ENCODE measurements at regions not wholly inside any gene's neighbourhood (a gene's known extent, or its start where the extent isn't known, plus 50 kb on each side); places are given as distances from the start of the nearest gene placed in this dataset.

- Histone ChIP-seq H3K79me2 (ENCODE audit: control insufficient read depth, insufficient read depth, low read length) (no peaks in the 10 kb centered on the region), H3K27me3 (ENCODE audit: control insufficient read depth in 2 of 2, insufficient read depth in 2 of 2, low read length in 2 of 2) (no peaks in the 10 kb centered on the region), H3K27ac (ENCODE audit: insufficient read depth, low read depth, low read length) (no peak overlapping the region), H3K9ac (replicated peaks; ENCODE audit: extremely low read depth, insufficient read depth, low read length) (no peak overlapping the region), H4K20me1 (replicated peaks; ENCODE audit: control insufficient read depth, extremely low read depth, insufficient read depth, low read length) (no peaks in the 10 kb centered on the region), H3K4me3 (replicated peaks in 1 of 3; ENCODE audit: insufficient read depth in 1 of 3, low read depth in 1 of 3, low read length in 3 of 3) (no peak overlapping the region), H3K4me2 (ENCODE audit: insufficient read depth, low read length) (no peak overlapping the region), H2AFZ (ENCODE audit: low read depth, low read length) (no peak overlapping the region), H3K9me3 (replicated peaks; ENCODE audit: control insufficient read depth, insufficient read depth, low read length) (no peaks in the 10 kb centered on the region), H3K36me3 (ENCODE audit: control insufficient read depth in 2 of 2, extremely low read depth in 1 of 2, insufficient read depth in 2 of 2, low read length in 2 of 2) (no peaks in the 10 kb centered on the region), H3K4me1 (ENCODE audit: control insufficient read depth, extremely low read depth, insufficient read depth, low read length) (no peaks in the 10 kb centered on the region), H3K9me1 (replicated peaks; ENCODE audit: control insufficient read depth, extremely low read depth, insufficient read depth, low read length) (no peaks in the 10 kb centered on the region)
- ChIA-PET CTCF (interaction anchor here (0.7 kb wide), 1 partner anchor 13 kb away, joined by 3 read pairs; no protein-coding TSS in a partner anchor), POLR2A (no interaction called here)
- DNase-seq (ENCODE audit: low read depth, low spot score) = no peak
- no TSS peak for BruUV-seq (replicated peaks)
- intact Hi-C loops (cut with micrococcal nuclease) (no loop called here), dilution Hi-C loops (cut with MboI; ENCODE audit: extremely low pct_ligation_motif_present, low sequenced_read_pairs) (no loop called here)
- FAIRE-seq = no peak
- TF ChIP-seq, protein P1, sequence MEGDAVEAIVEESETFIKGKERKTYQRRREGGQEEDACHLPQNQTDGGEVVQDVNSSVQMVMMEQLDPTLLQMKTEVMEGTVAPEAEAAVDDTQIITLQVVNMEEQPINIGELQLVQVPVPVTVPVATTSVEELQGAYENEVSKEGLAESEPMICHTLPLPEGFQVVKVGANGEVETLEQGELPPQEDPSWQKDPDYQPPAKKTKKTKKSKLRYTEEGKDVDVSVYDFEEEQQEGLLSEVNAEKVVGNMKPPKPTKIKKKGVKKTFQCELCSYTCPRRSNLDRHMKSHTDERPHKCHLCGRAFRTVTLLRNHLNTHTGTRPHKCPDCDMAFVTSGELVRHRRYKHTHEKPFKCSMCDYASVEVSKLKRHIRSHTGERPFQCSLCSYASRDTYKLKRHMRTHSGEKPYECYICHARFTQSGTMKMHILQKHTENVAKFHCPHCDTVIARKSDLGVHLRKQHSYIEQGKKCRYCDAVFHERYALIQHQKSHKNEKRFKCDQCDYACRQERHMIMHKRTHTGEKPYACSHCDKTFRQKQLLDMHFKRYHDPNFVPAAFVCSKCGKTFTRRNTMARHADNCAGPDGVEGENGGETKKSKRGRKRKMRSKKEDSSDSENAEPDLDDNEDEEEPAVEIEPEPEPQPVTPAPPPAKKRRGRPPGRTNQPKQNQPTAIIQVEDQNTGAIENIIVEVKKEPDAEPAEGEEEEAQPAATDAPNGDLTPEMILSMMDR (IDR thresholded peaks at IDR 0.05; ENCODE audit: extremely low read depth in 1 of 2, insufficient read depth in 1 of 2, low read depth in 1 of 2, low read length in 2 of 2) = no peak
- TF ChIP-seq GATA2 (IDR thresholded peaks at IDR 0.05; ENCODE audit: insufficient read depth, insufficient read length, low read depth, low read length) = no peak
- no peak for TF ChIP-seq POLR2AphosphoS5 (IDR thresholded peaks at IDR 0.05; ENCODE audit: insufficient read depth, low read depth, low read length)
- no peak for TF ChIP-seq JUN (IDR thresholded peaks at IDR 0.05; ENCODE audit: borderline replicate concordance, insufficient read depth, insufficient read length, low read depth)
- no peak for TF ChIP-seq EZH2 (IDR thresholded peaks at IDR 0.05; ENCODE audit: borderline replicate concordance, low read depth, low read length, severe bottlenecking)
- TF ChIP-seq FOS (IDR thresholded peaks at IDR 0.05; ENCODE audit: borderline replicate concordance, insufficient read depth, low read length) = no peak
- TF ChIP-seq POLR2A (IDR thresholded peaks at IDR 0.05; ENCODE audit: low read depth, low read length) = no peak
- TF ChIP-seq, protein P2, sequence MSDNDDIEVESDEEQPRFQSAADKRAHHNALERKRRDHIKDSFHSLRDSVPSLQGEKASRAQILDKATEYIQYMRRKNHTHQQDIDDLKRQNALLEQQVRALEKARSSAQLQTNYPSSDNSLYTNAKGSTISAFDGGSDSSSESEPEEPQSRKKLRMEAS (IDR thresholded peaks at IDR 0.05; ENCODE audit: insufficient read depth, insufficient read length) = no peak
- TF ChIP-seq MYC (IDR thresholded peaks at IDR 0.05; ENCODE audit: low read depth, low read length) = no peak
These were observed 552.0 kb downstream of the RFC3 start for GRCh38 chr13:34369931-34370330.
